ENCODE measurements at regions not wholly inside any gene's neighbourhood (a gene's known extent, or its start where the extent isn't known, plus 50 kb on each side); places are given as distances from the start of the nearest gene placed in this dataset.

DNA sequence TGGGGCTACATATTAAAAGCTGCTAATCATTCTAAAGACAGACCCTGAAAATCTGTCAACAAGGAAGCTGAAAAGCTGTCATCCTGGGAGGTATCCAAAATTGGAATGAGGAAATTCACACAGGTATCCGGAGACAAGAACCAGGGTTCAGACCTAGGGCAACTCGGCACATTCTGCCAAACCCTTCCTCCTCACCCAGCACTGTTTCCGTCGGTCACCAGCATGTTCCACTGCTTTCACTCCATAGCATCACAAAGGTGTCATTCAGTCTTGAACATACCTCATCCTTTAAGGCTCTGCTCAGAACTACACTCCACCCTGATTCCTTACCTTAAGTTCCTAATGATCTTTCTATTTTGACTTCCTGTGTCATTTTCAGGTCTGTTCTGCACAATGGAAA, 153.1 kb upstream of the RASA1 start:
- no peaks in the 10 kb centered on the region for H3K9me3 ChIP-seq (ENCODE audit: low read depth)
- H3K27me3 ChIP-seq = no peaks in the 10 kb centered on the region
- H3K4me3 ChIP-seq = no peak overlapping the region
- H3K27ac ChIP-seq = no peak overlapping the region
- no peaks in the 10 kb centered on the region for H3K4me1 ChIP-seq (ENCODE audit: low read depth)
- no peaks in the 10 kb centered on the region for H3K36me3 ChIP-seq
- TF ChIP-seq, protein P1, sequence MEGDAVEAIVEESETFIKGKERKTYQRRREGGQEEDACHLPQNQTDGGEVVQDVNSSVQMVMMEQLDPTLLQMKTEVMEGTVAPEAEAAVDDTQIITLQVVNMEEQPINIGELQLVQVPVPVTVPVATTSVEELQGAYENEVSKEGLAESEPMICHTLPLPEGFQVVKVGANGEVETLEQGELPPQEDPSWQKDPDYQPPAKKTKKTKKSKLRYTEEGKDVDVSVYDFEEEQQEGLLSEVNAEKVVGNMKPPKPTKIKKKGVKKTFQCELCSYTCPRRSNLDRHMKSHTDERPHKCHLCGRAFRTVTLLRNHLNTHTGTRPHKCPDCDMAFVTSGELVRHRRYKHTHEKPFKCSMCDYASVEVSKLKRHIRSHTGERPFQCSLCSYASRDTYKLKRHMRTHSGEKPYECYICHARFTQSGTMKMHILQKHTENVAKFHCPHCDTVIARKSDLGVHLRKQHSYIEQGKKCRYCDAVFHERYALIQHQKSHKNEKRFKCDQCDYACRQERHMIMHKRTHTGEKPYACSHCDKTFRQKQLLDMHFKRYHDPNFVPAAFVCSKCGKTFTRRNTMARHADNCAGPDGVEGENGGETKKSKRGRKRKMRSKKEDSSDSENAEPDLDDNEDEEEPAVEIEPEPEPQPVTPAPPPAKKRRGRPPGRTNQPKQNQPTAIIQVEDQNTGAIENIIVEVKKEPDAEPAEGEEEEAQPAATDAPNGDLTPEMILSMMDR (IDR thresholded peaks at IDR 0.05; ENCODE audit: low read depth, low read length) = no peak
- DNase-seq (ENCODE audit: low read depth in 1 of 2, low spot score in 1 of 2) = no peak

DNA sequence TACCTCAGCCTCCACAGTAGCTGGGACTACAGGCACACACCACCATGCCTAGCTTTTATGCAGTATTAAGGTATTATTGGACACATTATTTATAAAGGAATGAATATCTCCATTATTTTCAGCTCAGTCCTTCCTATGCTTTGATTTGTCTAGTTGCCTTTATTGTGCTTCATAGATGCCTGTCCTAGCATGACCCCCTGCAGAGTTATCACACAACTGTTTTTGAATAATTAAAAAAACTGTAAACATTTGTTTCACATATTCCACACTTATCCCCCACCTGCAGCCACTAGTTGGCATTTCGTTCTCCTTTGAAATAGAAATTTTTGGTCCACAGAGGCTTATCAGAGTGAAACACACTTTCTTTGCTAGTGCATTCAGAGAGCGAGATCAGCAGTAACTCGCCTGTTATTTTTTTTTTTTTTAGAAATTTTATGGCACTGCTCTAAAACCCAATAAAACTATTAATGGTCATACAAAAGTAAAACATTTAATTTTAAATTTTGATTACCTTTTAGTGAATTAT, 151.8 kb upstream of the RASA1 start:
- no peak overlapping the region for H3K27ac ChIP-seq
- no peaks in the 10 kb centered on the region for H3K27me3 ChIP-seq
- H3K36me3 ChIP-seq = no peaks in the 10 kb centered on the region
- no peak for DNase-seq (ENCODE audit: low read depth in 1 of 2, low spot score in 1 of 2)
- H3K4me1 ChIP-seq (ENCODE audit: low read depth) = no peaks in the 10 kb centered on the region
- TF ChIP-seq, protein P1 (IDR thresholded peaks at IDR 0.05; ENCODE audit: low read depth, low read length) = no peak
- H3K4me3 ChIP-seq = no peak overlapping the region
- no peaks in the 10 kb centered on the region for H3K9me3 ChIP-seq (ENCODE audit: low read depth)

DNA sequence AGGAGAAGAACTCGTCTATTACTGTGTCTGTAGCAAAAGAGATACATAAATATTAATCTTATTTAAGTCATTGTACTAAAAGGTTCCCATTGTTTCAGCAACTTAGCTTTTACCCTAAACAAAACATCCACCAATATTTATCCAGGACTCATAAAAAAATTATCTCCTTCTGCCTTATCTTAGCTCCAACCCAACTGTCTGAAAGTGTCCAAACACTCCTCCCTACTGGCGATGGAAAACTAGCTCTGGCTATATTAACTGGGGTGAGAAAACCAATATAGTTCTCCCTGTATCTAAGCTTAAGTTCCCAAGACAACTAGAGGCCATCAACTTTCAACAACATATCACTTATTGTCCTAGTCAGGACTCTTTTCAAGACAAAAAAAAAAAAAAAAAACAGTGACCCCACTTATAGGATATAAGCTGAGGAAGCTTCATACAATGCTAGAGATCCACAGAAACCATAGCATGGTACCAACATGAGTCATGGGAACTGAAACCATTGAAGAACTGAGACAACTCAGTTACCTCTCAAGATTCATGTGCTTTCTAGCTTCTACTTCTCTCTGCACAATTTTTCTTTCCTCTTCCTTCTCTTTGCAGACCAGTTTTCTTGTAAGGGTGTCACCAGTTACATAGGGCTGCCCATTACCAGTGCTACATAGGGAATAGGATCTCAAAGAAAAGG, 150.7 kb upstream of the RASA1 start:
- H3K4me1 ChIP-seq (ENCODE audit: low read depth) = no peaks in the 10 kb centered on the region
- no peak overlapping the region for H3K27ac ChIP-seq
- no peaks in the 10 kb centered on the region for H3K36me3 ChIP-seq
- DNase-seq (ENCODE audit: low read depth in 1 of 2, low spot score in 1 of 2) = no peak
- H3K27me3 ChIP-seq = no peaks in the 10 kb centered on the region
- H3K4me3 ChIP-seq = no peak overlapping the region
- H3K9me3 ChIP-seq (ENCODE audit: low read depth) = no peaks in the 10 kb centered on the region
- TF ChIP-seq, protein P1 (IDR thresholded peaks at IDR 0.05; ENCODE audit: low read depth, low read length) = no peak

DNA sequence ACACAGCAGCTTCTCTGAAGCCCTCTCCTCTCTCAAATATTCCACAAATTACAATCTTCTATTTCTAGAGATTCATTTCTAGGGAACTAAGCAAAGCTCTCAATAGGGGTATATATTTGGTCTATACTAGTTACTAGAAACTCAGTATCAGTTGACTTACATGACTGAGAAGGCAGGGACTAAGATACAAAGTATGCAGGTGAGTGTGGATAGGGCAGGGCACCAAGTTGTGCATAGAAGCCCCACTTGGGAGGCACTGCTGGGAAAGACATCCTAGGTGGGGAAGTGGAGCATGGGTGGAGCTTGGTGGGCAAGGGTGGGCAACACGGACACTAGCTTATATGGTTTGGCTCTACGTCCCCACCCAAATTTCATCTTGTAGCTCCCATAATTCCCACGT, 148.1 kb upstream of the RASA1 start:
- Histone ChIP-seq H3K36me3 (no peaks in the 10 kb centered on the region), H3K4me1 (ENCODE audit: low read depth) (no peaks in the 10 kb centered on the region), H3K27me3 (no peaks in the 10 kb centered on the region), H3K9me3 (ENCODE audit: low read depth) (no peaks in the 10 kb centered on the region), H3K27ac (no peak overlapping the region), H3K4me3 (no peak overlapping the region)
- TF ChIP-seq, protein P1 (IDR thresholded peaks at IDR 0.05; ENCODE audit: low read depth, low read length) = no peak
- no peak for DNase-seq (ENCODE audit: low read depth in 1 of 2, low spot score in 1 of 2)

DNA sequence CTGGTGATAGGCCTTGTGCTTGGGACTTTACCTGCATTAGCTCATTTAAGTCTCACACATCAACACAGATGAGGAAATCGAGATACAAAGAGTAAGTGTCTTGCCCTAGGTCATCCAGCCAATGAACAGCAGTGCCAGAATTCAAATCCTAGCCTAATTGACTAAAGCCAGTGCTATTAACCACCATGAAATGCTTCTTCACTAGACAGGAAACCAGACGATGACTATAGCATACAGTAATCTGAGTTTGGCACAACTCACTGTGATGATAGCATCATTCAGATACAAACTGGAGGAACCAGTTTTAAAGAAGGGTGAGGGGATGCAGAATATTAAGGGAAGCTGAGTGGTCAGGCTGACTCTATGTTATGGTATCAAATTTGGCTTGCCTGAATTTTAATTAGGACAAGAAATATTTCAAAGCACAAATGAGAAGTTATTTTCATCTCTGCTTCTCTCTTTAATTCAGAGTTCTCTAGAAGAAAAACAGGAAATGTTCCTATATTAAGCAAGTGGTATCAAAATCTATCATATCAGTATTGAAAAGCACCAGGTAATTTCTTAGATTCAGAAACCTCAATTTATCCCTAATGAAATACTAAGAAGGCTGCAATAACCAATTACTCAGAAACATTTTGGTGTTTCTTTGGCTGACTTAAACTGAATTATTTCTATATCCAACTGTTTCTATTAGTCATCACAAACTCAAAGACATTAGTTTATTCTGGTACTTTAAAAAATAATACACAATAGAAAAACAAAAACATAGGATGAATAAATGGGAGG, 147.0 kb upstream of the RASA1 start:
- H3K4me1 ChIP-seq (ENCODE audit: low read depth) = no peaks in the 10 kb centered on the region
- H3K27ac ChIP-seq = no peak overlapping the region
- H3K27me3 ChIP-seq = no peaks in the 10 kb centered on the region
- no peaks in the 10 kb centered on the region for H3K9me3 ChIP-seq (ENCODE audit: low read depth)
- no peaks in the 10 kb centered on the region for H3K36me3 ChIP-seq
- no peak overlapping the region for H3K4me3 ChIP-seq
- TF ChIP-seq, protein P1 (IDR thresholded peaks at IDR 0.05; ENCODE audit: low read depth, low read length) = no peak
- DNase-seq (ENCODE audit: low read depth in 1 of 2, low spot score in 1 of 2) = peak in 1 of 2 donors; percentile 76

Measured in cardiac muscle cell (in vitro differentiated cells and primary cell).